GM18502 (cell line): ENCODE measurements at regions not wholly inside any gene's neighbourhood (a gene's known extent, or its start where the extent isn't known, plus 50 kb on each side); places are given as distances from the start of the nearest gene placed in this dataset.
"Not testable (repeated sequence)": the region's sequence is repeated elsewhere in the genome, so short reads cannot be mapped to it uniquely, and the experiment has no call there.

Source experiments
- ATAC-seq: cut with Tn5 transposase; IDR thresholded peaks from one replicate; pipeline ENCODE4 v1.9.1; 2021; ENCODE audit warnings: mild to moderate bottlenecking; ENCODE audit not compliant: unreplicated experiment, poor library complexity

GRCh38 chrX:75873993-75874392, 88.9 kb upstream of the MAGEE2 start:
- ATAC-seq, result no peak

GRCh38 chrX:75883446-75883845, 98.4 kb upstream of the MAGEE2 start:
- no peak for ATAC-seq

- ATAC-seq, result no peak
These were observed 102.8 kb upstream of the MAGEE2 start for GRCh38 chrX:75887833-75888232.

- ATAC-seq, result no peak
These were observed 107.7 kb upstream of the MAGEE2 start for GRCh38 chrX:75892749-75893148.

- ATAC-seq, result no peak
These were observed 108.2 kb upstream of the MAGEE2 start for GRCh38 chrX:75893281-75893680.

- no peak for ATAC-seq
These were observed 126.7 kb upstream of the MAGEE2 start for GRCh38 chrX:75911716-75912115.

GRCh38 chrX:75957107-75957610, 172.1 kb upstream of the MAGEE2 start:
- no peak for ATAC-seq

- not testable (repeated sequence) for ATAC-seq
These were observed 176.3 kb upstream of the MAGEE2 start for GRCh38 chrX:75961321-75961720.

GRCh38 chrX:75963774-75964173, 178.7 kb upstream of the MAGEE2 start:
- ATAC-seq, result no peak

GRCh38 chrX:75968293-75968692, 183.2 kb upstream of the MAGEE2 start:
- no peak for ATAC-seq

GRCh38 chrX:75986976-75987375, 185.9 kb upstream of the PBDC1 start:
- no peak for ATAC-seq

- peak; percentile 83 for ATAC-seq
These were observed 182.9 kb upstream of the PBDC1 start for GRCh38 chrX:75989806-75990590.

- ATAC-seq, result no peak
These were observed 175.2 kb upstream of the PBDC1 start for GRCh38 chrX:75997692-75998091.

- ATAC-seq, result no peak
These were observed 158.5 kb upstream of the PBDC1 start for GRCh38 chrX:76014321-76014720.

GRCh38 chrX:76026292-76026691, 146.6 kb upstream of the PBDC1 start:
- no peak for ATAC-seq

- ATAC-seq, result no peak
These were observed 146.1 kb upstream of the PBDC1 start for GRCh38 chrX:76026751-76027150.

GRCh38 chrX:76029385-76029784, 143.5 kb upstream of the PBDC1 start:
- ATAC-seq, result no peak

- peak; percentile 56 for ATAC-seq
These were observed 108.0 kb upstream of the PBDC1 start for GRCh38 chrX:76064825-76065224.

- no peak for ATAC-seq
These were observed 96.7 kb upstream of the PBDC1 start for GRCh38 chrX:76076124-76076523.

- no peak for ATAC-seq
These were observed 63.2 kb upstream of the PBDC1 start for GRCh38 chrX:76109654-76110053.
